IPS-15b (cell line): ENCODE measurements at regions not wholly inside any gene's neighbourhood (a gene's known extent, or its start where the extent isn't known, plus 50 kb on each side); places are given as distances from the start of the nearest gene placed in this dataset.

Experiments used
- H3K27me3 ChIP-seq: one replicate; pipeline ENCODE4 v1.6.1; 2013; ENCODE audit warnings: low read length; ENCODE audit not compliant: control insufficient read depth, insufficient read depth
- H3K36me3 ChIP-seq: one replicate; pipeline ENCODE4 v1.6.1; 2013; ENCODE audit warnings: low read length; ENCODE audit not compliant: control insufficient read depth, insufficient read depth
- H3K4me1 ChIP-seq: one replicate; pipeline ENCODE4 v1.6.1; 2013; ENCODE audit warnings: mild to moderate bottlenecking, low read length; ENCODE audit not compliant: control insufficient read depth, insufficient read depth
- H3K4me3 ChIP-seq: one replicate; pipeline ENCODE4 v1.5.1; 2013; ENCODE audit warnings: low read depth, low read length
- H3K9ac ChIP-seq: one replicate; pipeline ENCODE4 v1.6.1; 2013; ENCODE audit warnings: low read depth, mild to moderate bottlenecking, low read length
- H3K9me3 ChIP-seq: one replicate; pipeline ENCODE4 v1.6.1; 2013; ENCODE audit warnings: mild to moderate bottlenecking, low read length; ENCODE audit not compliant: control insufficient read depth, insufficient read depth

GRCh38 chr18:77617694-77618093 is 368.0 kb downstream of the GALR1 start:
- no peak overlapping the region for H3K9ac ChIP-seq
- no peaks in the 10 kb centered on the region for H3K4me1 ChIP-seq
- no peaks in the 10 kb centered on the region for H3K9me3 ChIP-seq
- no peaks in the 10 kb centered on the region for H3K36me3 ChIP-seq
- H3K27me3 ChIP-seq: no peaks in the 10 kb centered on the region
- H3K4me3 ChIP-seq: no peak overlapping the region

- no peak overlapping the region for H3K9ac ChIP-seq
- no peak overlapping the region for H3K4me3 ChIP-seq
- H3K4me1 ChIP-seq: no peaks in the 10 kb centered on the region
- H3K36me3 ChIP-seq: no peaks in the 10 kb centered on the region
- H3K27me3 ChIP-seq: no peaks in the 10 kb centered on the region
- no peaks in the 10 kb centered on the region for H3K9me3 ChIP-seq
Measured at GRCh38 chr18:77619525-77619924, 369.9 kb downstream of the GALR1 start.

- Histone ChIP-seq H3K36me3 (no peaks in the 10 kb centered on the region), H3K9ac (no peak overlapping the region), H3K27me3 (no peaks in the 10 kb centered on the region), H3K4me3 (no peak overlapping the region), H3K9me3 (no peaks in the 10 kb centered on the region), H3K4me1 (no peaks in the 10 kb centered on the region)
Measured at GRCh38 chr18:77622009-77622692, 372.5 kb downstream of the GALR1 start.

- H3K4me1 ChIP-seq: no peaks in the 10 kb centered on the region
- no peaks in the 10 kb centered on the region for H3K27me3 ChIP-seq
- H3K9me3 ChIP-seq: no peaks in the 10 kb centered on the region
- H3K36me3 ChIP-seq: no peaks in the 10 kb centered on the region
- no peak overlapping the region for H3K4me3 ChIP-seq
- H3K9ac ChIP-seq: no peak overlapping the region
Measured at GRCh38 chr18:77632758-77633157, 383.1 kb downstream of the GALR1 start.

- Histone ChIP-seq H3K36me3 (no peaks in the 10 kb centered on the region), H3K9ac (no peak overlapping the region), H3K27me3 (no peaks in the 10 kb centered on the region), H3K9me3 (no peaks in the 10 kb centered on the region), H3K4me3 (no peak overlapping the region), H3K4me1 (no peaks in the 10 kb centered on the region)
Measured at GRCh38 chr18:77634494-77634893, 384.8 kb downstream of the GALR1 start.

GRCh38 chr18:77635451-77635850 is 385.8 kb downstream of the GALR1 start:
- no peaks in the 10 kb centered on the region for H3K27me3 ChIP-seq
- H3K9me3 ChIP-seq: no peaks in the 10 kb centered on the region
- H3K36me3 ChIP-seq: no peaks in the 10 kb centered on the region
- no peak overlapping the region for H3K9ac ChIP-seq
- H3K4me1 ChIP-seq: no peaks in the 10 kb centered on the region
- no peak overlapping the region for H3K4me3 ChIP-seq

GRCh38 chr18:77635858-77636257 is 386.2 kb downstream of the GALR1 start:
- Histone ChIP-seq H3K4me1 (no peaks in the 10 kb centered on the region), H3K9ac (no peak overlapping the region), H3K4me3 (no peak overlapping the region), H3K36me3 (no peaks in the 10 kb centered on the region), H3K27me3 (no peaks in the 10 kb centered on the region), H3K9me3 (no peaks in the 10 kb centered on the region)

GRCh38 chr18:77645170-77645872 is 395.7 kb downstream of the GALR1 start:
- no peaks in the 10 kb centered on the region for H3K27me3 ChIP-seq
- H3K4me3 ChIP-seq: no peak overlapping the region
- no peaks in the 10 kb centered on the region for H3K9me3 ChIP-seq
- no peaks in the 10 kb centered on the region for H3K36me3 ChIP-seq
- H3K4me1 ChIP-seq: no peaks in the 10 kb centered on the region
- no peak overlapping the region for H3K9ac ChIP-seq

GRCh38 chr18:77647472-77647871 is 397.8 kb downstream of the GALR1 start:
- Histone ChIP-seq H3K36me3 (no peaks in the 10 kb centered on the region), H3K9ac (no peak overlapping the region), H3K4me3 (no peak overlapping the region), H3K27me3 (no peaks in the 10 kb centered on the region), H3K9me3 (no peaks in the 10 kb centered on the region), H3K4me1 (no peaks in the 10 kb centered on the region)

- no peaks in the 10 kb centered on the region for H3K9me3 ChIP-seq
- no peaks in the 10 kb centered on the region for H3K4me1 ChIP-seq
- H3K9ac ChIP-seq: no peak overlapping the region
- no peaks in the 10 kb centered on the region for H3K36me3 ChIP-seq
- no peaks in the 10 kb centered on the region for H3K27me3 ChIP-seq
- H3K4me3 ChIP-seq: no peak overlapping the region
Measured at GRCh38 chr18:77648411-77648810, 398.8 kb downstream of the GALR1 start.

GRCh38 chr18:77650799-77651385 is 401.2 kb downstream of the GALR1 start:
- Histone ChIP-seq H3K9me3 (no peaks in the 10 kb centered on the region), H3K27me3 (no peaks in the 10 kb centered on the region), H3K4me3 (no peak overlapping the region)

GRCh38 chr18:77651441-77651840 is 401.8 kb downstream of the GALR1 start:
- Histone ChIP-seq H3K9me3 (no peaks in the 10 kb centered on the region), H3K4me1 (no peaks in the 10 kb centered on the region), H3K9ac (no peak overlapping the region)

More at GRCh38 chr18:77650799-77651385, 401.2 kb downstream of the GALR1 start:
- H3K36me3 ChIP-seq: no peaks in the 10 kb centered on the region
- no peak overlapping the region for H3K9ac ChIP-seq
- H3K4me1 ChIP-seq: no peaks in the 10 kb centered on the region

More at GRCh38 chr18:77651441-77651840, 401.8 kb downstream of the GALR1 start:
- Histone ChIP-seq H3K27me3 (no peaks in the 10 kb centered on the region), H3K4me3 (no peak overlapping the region), H3K36me3 (no peaks in the 10 kb centered on the region)
